Mesendoderm (in vitro differentiated cells): ENCODE measurements at regions not wholly inside any gene's neighbourhood (a gene's known extent, or its start where the extent isn't known, plus 50 kb on each side); places are given as distances from the start of the nearest gene placed in this dataset.
"Not testable (repeated sequence)": the region's sequence is repeated elsewhere in the genome, so short reads cannot be mapped to it uniquely, and the experiment has no call there.

Experiments used
- DNase-seq: peaks from one replicate; pipeline ENCODE4 v3.0.0; 2013
- H2AK5ac ChIP-seq: 2 replicates; pipeline ENCODE4 v1.6.1; 2013; ENCODE audit warnings: low read length, inconsistent platforms
- H2BK120ac ChIP-seq: 2 replicates; pipeline ENCODE4 v1.6.1; 2013; ENCODE audit warnings: low read depth, mild to moderate bottlenecking, low read length, moderate library complexity, mixed read lengths
- H2BK15ac ChIP-seq: replicated peaks from 2 replicates; pipeline ENCODE4 v1.6.1; 2013; ENCODE audit warnings: low read depth, mild to moderate bottlenecking, moderate library complexity
- H2BK5ac ChIP-seq: 2 replicates; pipeline ENCODE4 v1.6.1; 2013; ENCODE audit warnings: low read length, inconsistent platforms
- H3K18ac ChIP-seq: 2 replicates; pipeline ENCODE4 v1.6.1; 2013; ENCODE audit warnings: mild to moderate bottlenecking, low read length, mixed read lengths
- H3K23ac ChIP-seq: one replicate; pipeline ENCODE4 v1.6.1; 2013; ENCODE audit warnings: low read length
- H3K27ac ChIP-seq: 2 replicates; pipeline ENCODE4 v1.5.1; 2013; ENCODE audit warnings: low read depth, mild to moderate bottlenecking, inconsistent platforms, low read length, moderate library complexity
- H3K27me3 ChIP-seq: 2 replicates; pipeline ENCODE4 v1.6.1; 2013; ENCODE audit warnings: low read length, control low read depth, mild to moderate bottlenecking, inconsistent platforms; ENCODE audit not compliant: insufficient read depth, poor library complexity
- H3K36me3 ChIP-seq: 2 replicates; pipeline ENCODE4 v1.6.1; 2013; ENCODE audit warnings: low read length, inconsistent platforms; ENCODE audit not compliant: control insufficient read depth, insufficient read depth
- H3K4ac ChIP-seq: one replicate; pipeline ENCODE4 v1.6.1; 2013; ENCODE audit warnings: low read depth, mild to moderate bottlenecking, low read length, moderate library complexity
- H3K4me1 ChIP-seq: 2 replicates; pipeline ENCODE4 v1.6.1; 2013; ENCODE audit warnings: low read depth, low read length, inconsistent platforms; ENCODE audit not compliant: control insufficient read depth
- H3K4me2 ChIP-seq: 2 replicates; pipeline ENCODE4 v1.6.1; 2013; ENCODE audit warnings: low read length
- H3K4me3 ChIP-seq: 2 replicates; pipeline ENCODE4 v1.5.1; 2013; ENCODE audit warnings: mild to moderate bottlenecking, low read length
- H3K56ac ChIP-seq: one replicate; pipeline ENCODE4 v1.6.1; 2013; ENCODE audit warnings: low read length
- H3K79me1 ChIP-seq: 2 replicates; pipeline ENCODE4 v1.6.1; 2013; ENCODE audit warnings: low read length, inconsistent platforms
- H3K79me2 ChIP-seq: 2 replicates; pipeline ENCODE4 v1.6.1; 2013; ENCODE audit warnings: mild to moderate bottlenecking, low read length; ENCODE audit not compliant: control insufficient read depth, insufficient read depth
- H3K9ac ChIP-seq: 2 replicates; pipeline ENCODE4 v1.6.1; 2013; ENCODE audit warnings: low read length, inconsistent platforms
- H4K5ac ChIP-seq: one replicate; pipeline ENCODE4 v1.6.1; 2013; ENCODE audit warnings: low read length
- H4K8ac ChIP-seq: one replicate; pipeline ENCODE4 v1.6.1; 2013; ENCODE audit warnings: low read depth, mild to moderate bottlenecking, control low read depth, low read length, moderate library complexity
- WGBS: extraction: QIAGEN DNeasy Blood & Tissue Kit; methylation state at CpG from one replicate; pipeline ENCODE4 v1.1.7; 2013; ENCODE audit warnings: low lambda C conversion rate, missing lambda C conversion rate; ENCODE audit not compliant: insufficient coverage; ENCODE audit errors: extremely low coverage; 5-methylcytosine and 5-hydroxymethylcytosine counted together

GRCh38 chr19:23542562-23542961, 144.4 kb downstream of the ZNF675 start:
- Histone ChIP-seq H3K27ac (no peak overlapping the region), H2BK15ac (no peak overlapping the region)
- no CpG with 5 or more reads among the region's 1 CpG for WGBS

GRCh38 chr19:23541991-23542390, 145.0 kb downstream of the ZNF675 start:
- H2BK120ac ChIP-seq = no peak overlapping the region
- H4K5ac ChIP-seq = no peak overlapping the region
- H3K9ac ChIP-seq = no peak overlapping the region
- H2BK15ac ChIP-seq = no peak overlapping the region
- H3K18ac ChIP-seq = no peak overlapping the region
- no peaks in the 10 kb centered on the region for H3K79me2 ChIP-seq
- H3K23ac ChIP-seq = no peak overlapping the region
- DNase-seq = no peak
- no peaks in the 10 kb centered on the region for H3K79me1 ChIP-seq
- no peak overlapping the region for H4K8ac ChIP-seq
- no peaks in the 10 kb centered on the region for H3K4me1 ChIP-seq
- no peak overlapping the region for H3K4me3 ChIP-seq
- no peak overlapping the region for H2AK5ac ChIP-seq
- no peak overlapping the region for H3K4ac ChIP-seq
- H3K27me3 ChIP-seq = no peaks in the 10 kb centered on the region
- H3K36me3 ChIP-seq = no peaks in the 10 kb centered on the region
- H3K56ac ChIP-seq = no peak overlapping the region
- H3K27ac ChIP-seq = no peak overlapping the region
- no peak overlapping the region for H2BK5ac ChIP-seq
- WGBS = no CpG with 5 or more reads among the region's 1 CpG
- H3K4me2 ChIP-seq = no peak overlapping the region

More at GRCh38 chr19:23542562-23542961, 144.4 kb downstream of the ZNF675 start:
- Histone ChIP-seq H4K8ac (no peak overlapping the region), H3K27me3 (no peaks in the 10 kb centered on the region), H3K9ac (no peak overlapping the region), H3K4ac (no peak overlapping the region), H3K4me1 (no peaks in the 10 kb centered on the region), H3K23ac (no peak overlapping the region), H2AK5ac (no peak overlapping the region), H3K36me3 (no peaks in the 10 kb centered on the region), H3K79me2 (no peaks in the 10 kb centered on the region), H3K4me3 (no peak overlapping the region), H3K56ac (no peak overlapping the region), H3K18ac (no peak overlapping the region), H3K79me1 (no peaks in the 10 kb centered on the region), H4K5ac (no peak overlapping the region), H2BK120ac (no peak overlapping the region), H3K4me2 (no peak overlapping the region), H2BK5ac (no peak overlapping the region)
- DNase-seq = no peak

GRCh38 chr19:23540180-23540579, 144.9 kb upstream of the ZNF91 start:
- WGBS = no CpG with 5 or more reads among the region's 1 CpG
- not testable (repeated sequence) for H3K4me1 ChIP-seq, DNase-seq

GRCh38 chr19:23539499-23539898, 144.2 kb upstream of the ZNF91 start:
- no peaks in the 10 kb centered on the region for H3K36me3 ChIP-seq
- no peak overlapping the region for H4K8ac ChIP-seq
- no peak overlapping the region for H3K4me3 ChIP-seq
- H3K79me2 ChIP-seq = no peaks in the 10 kb centered on the region
- no peak overlapping the region for H2BK120ac ChIP-seq
- no peak overlapping the region for H3K4me2 ChIP-seq
- H3K27me3 ChIP-seq = no peaks in the 10 kb centered on the region
- no peak overlapping the region for H2BK15ac ChIP-seq
- no CpG with 5 or more reads among the region's 2 CpGs for WGBS
- H3K27ac ChIP-seq = no peak overlapping the region
- H2BK5ac ChIP-seq = no peak overlapping the region
- no peaks in the 10 kb centered on the region for H3K79me1 ChIP-seq
- H3K4ac ChIP-seq = no peak overlapping the region
- H3K56ac ChIP-seq = no peak overlapping the region
- no peak for DNase-seq
- H2AK5ac ChIP-seq = no peak overlapping the region
- H4K5ac ChIP-seq = no peak overlapping the region
- H3K18ac ChIP-seq = no peak overlapping the region
- no peak overlapping the region for H3K23ac ChIP-seq
- no peak overlapping the region for H3K9ac ChIP-seq
- no peaks in the 10 kb centered on the region for H3K4me1 ChIP-seq

More at GRCh38 chr19:23540180-23540579, 144.9 kb upstream of the ZNF91 start:
- H3K79me2 ChIP-seq, H3K79me1 ChIP-seq, H4K8ac ChIP-seq, H2BK120ac ChIP-seq, H3K56ac ChIP-seq, H2AK5ac ChIP-seq, H2BK5ac ChIP-seq, H3K36me3 ChIP-seq, H4K5ac ChIP-seq, H3K4ac ChIP-seq, H2BK15ac ChIP-seq, H3K27me3 ChIP-seq, H3K27ac ChIP-seq, H3K23ac ChIP-seq, H3K4me3 ChIP-seq, H3K18ac ChIP-seq, H3K9ac ChIP-seq, H3K4me2 ChIP-seq: not testable (repeated sequence)

- not testable (repeated sequence) for H3K79me1 ChIP-seq, H3K4ac ChIP-seq, H3K36me3 ChIP-seq, H3K27me3 ChIP-seq, H3K18ac ChIP-seq, H3K79me2 ChIP-seq, H4K5ac ChIP-seq, H3K23ac ChIP-seq, H2BK15ac ChIP-seq, DNase-seq, H2BK120ac ChIP-seq, H3K9ac ChIP-seq, H3K4me1 ChIP-seq, H3K4me2 ChIP-seq, H3K56ac ChIP-seq, H2BK5ac ChIP-seq, H2AK5ac ChIP-seq, H4K8ac ChIP-seq, H3K4me3 ChIP-seq, H3K27ac ChIP-seq
These were observed 141.9 kb upstream of the ZNF91 start for GRCh38 chr19:23537136-23537535.

GRCh38 chr19:23536341-23536740, 141.1 kb upstream of the ZNF91 start:
- H3K4me2 ChIP-seq, H3K79me2 ChIP-seq, H2AK5ac ChIP-seq, H3K27me3 ChIP-seq, H3K18ac ChIP-seq, H2BK120ac ChIP-seq, H4K8ac ChIP-seq, H2BK15ac ChIP-seq, H3K36me3 ChIP-seq, H4K5ac ChIP-seq, H3K27ac ChIP-seq, H3K4me1 ChIP-seq, H3K56ac ChIP-seq, H3K4me3 ChIP-seq, H3K4ac ChIP-seq, H3K23ac ChIP-seq, H2BK5ac ChIP-seq, H3K79me1 ChIP-seq, DNase-seq, H3K9ac ChIP-seq: not testable (repeated sequence)
- no CpG with 5 or more reads among the region's 1 CpG for WGBS
